Ascending aorta (tissue), 2 donors: ENCODE measurements at regions not wholly inside any gene's neighbourhood (a gene's known extent, or its start where the extent isn't known, plus 50 kb on each side); places are given as distances from the start of the nearest gene placed in this dataset.

Experiments used
- DNase-seq, 2 donors: peaks; one replicate each; pipeline ENCODE4 v3.0.0-alpha.2; 2019; ENCODE audit warnings: low spot score in 2 of 2
- H3K27ac ChIP-seq, 2 donors: fragments of 200-600 bp; sonication (generic); one replicate each; pipeline ENCODE4 v1.5.1; 2016 to 2017; ENCODE audit warnings: mild to moderate bottlenecking in 1 of 2
- H3K27me3 ChIP-seq: fragments of 200-600 bp; sonication (generic); one replicate; pipeline ENCODE4 v1.5.1; 2017
- H3K36me3 ChIP-seq, 2 donors: fragments of 200-600 bp; sonication (generic); one replicate each; pipeline ENCODE4 v1.5.1; 2016
- H3K4me1 ChIP-seq, 2 donors: fragments of 200-600 bp; sonication (generic); one replicate each; pipeline ENCODE4 v1.5.1; 2016 to 2017; ENCODE audit warnings: mild to moderate bottlenecking in 1 of 2
- H3K4me3 ChIP-seq, 2 donors: fragments of 200-600 bp; sonication (generic); one replicate each; pipeline ENCODE4 v1.5.1; 2016 to 2017; ENCODE audit warnings: mild to moderate bottlenecking in 1 of 2
- H3K9me3 ChIP-seq, 2 donors: fragments of 200-600 bp; sonication (generic); one replicate each; pipeline ENCODE4 v1.5.1; 2016
- CTCF ChIP-seq, 3 experiments: fragments of 200-600 bp in 2 of 3; fragments of 450-650 bp in 1 of 3; sonication (generic) in 2 of 3; IDR thresholded peaks; one replicate each; pipeline ENCODE4 v1.5.1; 2016 to 2019; ENCODE audit warnings: antibody characterized with exemption in 3 of 3, mild to moderate bottlenecking in 1 of 3, moderate library complexity in 1 of 3
- intact Hi-C: fragments of 100-400 bp; cut with DNase I; formaldehyde crosslinking; loops from one replicate; pipeline ENCODE4 v1.15.1; 2023

DNA sequence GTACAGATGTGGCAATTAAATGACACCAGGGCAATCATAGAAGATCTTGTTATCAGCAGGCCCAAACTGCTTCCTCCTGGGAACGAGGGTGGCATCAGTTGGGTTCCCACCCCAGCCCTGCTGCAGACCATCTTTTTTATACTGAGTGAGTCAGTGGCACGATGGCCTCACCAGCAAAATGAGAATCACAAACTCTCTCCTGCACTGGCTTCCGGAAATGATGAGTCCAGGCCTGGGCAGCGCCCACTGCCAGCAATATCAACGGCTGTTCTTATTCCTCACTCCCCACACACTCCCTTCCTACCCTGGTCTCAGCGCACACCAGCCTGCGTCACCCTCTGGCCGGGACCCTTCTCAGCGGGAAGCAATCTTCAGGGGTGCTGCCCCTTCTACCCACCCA is 340.3 kb downstream of the FOXL1 start:
- Histone ChIP-seq H3K4me3 (no peak overlapping the region), H3K27me3 (no peaks in the 10 kb centered on the region), H3K27ac (no peak overlapping the region), H3K36me3 (no peaks in the 10 kb centered on the region), H3K4me1 (no peaks in the 10 kb centered on the region), H3K9me3 (peaks cover 3 to 7% of the 10 kb centered on the region in 2 donors)
- no peak for TF ChIP-seq CTCF (IDR thresholded peaks at IDR 0.05)
- intact Hi-C loops = no loop called here
- no peak for DNase-seq

- Histone ChIP-seq H3K36me3 (no peaks in the 10 kb centered on the region), H3K27me3 (no peaks in the 10 kb centered on the region), H3K4me3 (no peak overlapping the region), H3K27ac (no peak overlapping the region), H3K4me1 (no peaks in the 10 kb centered on the region), H3K9me3 (peaks cover 3 to 7% of the 10 kb centered on the region in 2 donors)
- TF ChIP-seq CTCF (IDR thresholded peaks at IDR 0.05) = no peak
- intact Hi-C loops = no loop called here
- DNase-seq = no peak
These were observed 340.7 kb downstream of the FOXL1 start for GRCh38 chr16:86919078-86919477.

DNA sequence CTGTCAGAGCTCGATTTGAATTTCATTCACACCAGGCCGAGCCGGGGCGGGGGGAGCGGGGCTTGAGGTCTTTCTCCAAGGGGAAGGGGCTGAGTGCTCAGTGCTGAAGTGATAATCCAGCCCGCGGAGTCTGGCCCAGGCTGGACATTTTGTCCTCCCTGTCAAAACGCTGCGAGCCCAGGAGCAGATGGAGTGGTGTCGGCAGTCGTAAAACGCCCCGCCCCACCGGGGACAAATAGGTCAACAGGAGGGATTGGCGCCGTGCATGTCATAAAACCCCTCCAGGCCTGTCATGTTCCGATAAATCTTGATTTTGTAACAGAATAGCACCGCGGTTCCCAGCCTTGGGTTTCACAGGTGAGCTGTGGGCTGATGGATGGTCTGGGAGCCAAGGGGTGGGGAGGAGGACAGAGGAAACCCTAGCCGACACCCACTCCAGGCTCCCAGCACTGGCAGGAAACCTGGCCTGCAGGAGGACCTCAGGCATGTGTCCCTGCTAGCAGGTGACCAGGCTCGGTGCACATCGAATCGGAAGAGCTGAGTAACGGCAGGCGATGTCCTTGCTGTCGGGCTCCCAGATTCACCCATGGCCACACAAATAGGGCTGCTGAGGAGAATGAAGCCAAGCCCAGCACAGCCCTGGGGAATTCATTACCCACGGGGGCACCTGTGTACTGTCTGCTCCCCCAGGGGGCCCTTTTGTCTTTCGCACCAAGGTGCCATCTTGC is 341.4 kb downstream of the FOXL1 start:
- H3K4me3 ChIP-seq = no peak overlapping the region
- DNase-seq = no peak
- H3K27me3 ChIP-seq = no peaks in the 10 kb centered on the region
- H3K4me1 ChIP-seq = no peaks in the 10 kb centered on the region
- H3K27ac ChIP-seq = no peak overlapping the region
- peaks cover 3 to 7% of the 10 kb centered on the region in 2 donors for H3K9me3 ChIP-seq
- no peak for TF ChIP-seq CTCF (IDR thresholded peaks at IDR 0.05)
- H3K36me3 ChIP-seq = no peaks in the 10 kb centered on the region
- intact Hi-C loops = no loop called here

- DNase-seq = no peak
- Histone ChIP-seq H3K4me3 (no peak overlapping the region), H3K36me3 (no peaks in the 10 kb centered on the region), H3K27ac (no peak overlapping the region), H3K4me1 (no peaks in the 10 kb centered on the region), H3K9me3 (peaks cover 3 to 7% of the 10 kb centered on the region in 2 donors), H3K27me3 (no peaks in the 10 kb centered on the region)
- TF ChIP-seq CTCF (IDR thresholded peaks at IDR 0.05) = no peak
- intact Hi-C loops = no loop called here
These were observed 342.9 kb downstream of the FOXL1 start for GRCh38 chr16:86921289-86921688.

DNA sequence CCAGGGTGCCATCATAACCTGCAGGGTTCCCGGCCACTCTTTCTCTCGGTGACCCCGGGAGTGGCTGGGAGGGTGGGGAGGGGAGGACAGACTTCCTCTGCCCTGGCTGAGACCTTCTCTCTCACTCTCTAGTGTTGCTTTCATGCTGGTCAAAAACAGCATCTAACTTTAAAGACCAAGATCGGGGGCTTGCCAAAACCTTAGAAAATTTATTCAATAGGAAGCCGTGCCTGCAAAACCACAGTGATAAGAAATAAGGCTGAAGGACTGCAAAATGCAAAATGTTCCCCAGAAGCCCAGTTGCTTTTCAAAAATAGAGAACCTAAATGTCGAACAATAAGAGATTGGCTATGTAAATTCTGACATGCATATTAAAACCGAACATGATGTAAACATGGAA is 344.0 kb downstream of the FOXL1 start:
- peaks cover 3 to 7% of the 10 kb centered on the region in 2 donors for H3K9me3 ChIP-seq

More for the DNA sequence above, 344.0 kb downstream of the FOXL1 start:
- Histone ChIP-seq H3K27me3 (no peaks in the 10 kb centered on the region), H3K4me1 (no peaks in the 10 kb centered on the region), H3K27ac (no peak overlapping the region), H3K36me3 (no peaks in the 10 kb centered on the region), H3K4me3 (no peak overlapping the region)
- no peak for DNase-seq
- TF ChIP-seq CTCF (IDR thresholded peaks at IDR 0.05) = no peak
- intact Hi-C loops = no loop called here
